AG04449 (cell line): ENCODE measurements at regions not wholly inside any gene's neighbourhood (a gene's known extent, or its start where the extent isn't known, plus 50 kb on each side); places are given as distances from the start of the nearest gene placed in this dataset.
A peak's percentile ranks its signal among the peaks of the same experiment; 100 is the strongest.
"Not testable (repeated sequence)": the region's sequence is repeated elsewhere in the genome, so short reads cannot be mapped to it uniquely, and the experiment has no call there.

ENCODE experiments used
- CTCF ChIA-PET: fragments of 350-600 bp; formaldehyde crosslinking; extraction: SDS; loops from one replicate; lab custom pipeline; 2021; ENCODE audit warnings: antibody characterized with exemption; lab: Yijun Ruan, JAX
- POLR2A ChIA-PET: fragments of 400-600, 350-600 bp; formaldehyde crosslinking; extraction: SDS; loops from one replicate; lab custom pipeline; 2020; ENCODE audit warnings: antibody characterized with exemption, inconsistent platforms; lab: Yijun Ruan, JAX
- DNase-seq: peaks from one replicate; pipeline ENCODE4 v3.0.0-alpha.2; 2010; ENCODE audit warnings: low read depth, low spot score
- H3K4me3 ChIP-seq: 2 replicates; pipeline ENCODE4 v1.5.1; 2011; ENCODE audit warnings: low read depth, mild to moderate bottlenecking, control low read depth, low read length
- TF ChIP-seq, protein P1 (sequence below): IDR thresholded peaks from one replicate; pipeline ENCODE4 v1.5.1; 2011; ENCODE audit warnings: mild to moderate bottlenecking, moderate library complexity, low read length, control low read depth, inconsistent platforms; ENCODE audit not compliant: insufficient read depth; ENCODE audit errors: missing control alignments

DNA sequence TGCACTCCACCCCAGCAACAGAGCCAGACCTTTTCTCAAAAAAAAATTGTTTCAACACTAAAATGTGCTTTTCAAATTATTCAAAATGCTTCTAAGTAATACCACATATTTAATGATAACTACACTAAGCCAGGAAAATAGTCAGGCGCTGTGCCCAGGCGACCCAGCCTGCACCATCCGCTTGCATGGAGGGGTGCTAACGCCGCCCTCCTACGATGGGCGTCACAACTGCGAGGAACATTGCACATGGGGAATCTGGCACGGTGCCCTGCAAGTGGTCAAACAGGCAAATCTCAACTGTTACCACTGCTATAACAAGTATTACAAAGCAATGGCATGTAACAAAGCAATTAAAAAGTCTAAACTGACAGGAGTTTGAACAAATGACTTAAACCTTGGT is 131.7 kb upstream of the PTPN20 start:
- CTCF ChIA-PET, DNase-seq, H3K4me3 ChIP-seq, POLR2A ChIA-PET: not testable (repeated sequence)

DNA sequence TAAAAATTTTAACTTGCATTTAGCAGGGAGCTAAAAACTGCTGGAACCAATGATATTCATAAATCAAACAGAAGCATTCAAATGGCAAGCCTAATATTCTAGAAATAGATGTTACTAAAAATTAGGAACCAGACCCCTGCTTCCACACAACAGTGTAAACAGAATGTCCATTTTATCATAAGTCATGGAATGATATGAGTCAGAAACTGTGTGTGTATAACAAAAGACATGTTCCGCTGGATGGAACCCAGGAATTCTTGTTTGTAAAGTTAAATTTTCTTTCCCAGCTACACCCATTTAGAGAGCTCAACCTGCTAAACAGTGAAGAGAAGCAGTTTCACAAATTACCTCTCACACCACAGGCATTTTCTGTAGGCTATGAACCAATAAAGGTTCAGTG is 131.1 kb upstream of the PTPN20 start:
- POLR2A ChIA-PET, DNase-seq, H3K4me3 ChIP-seq, CTCF ChIA-PET: not testable (repeated sequence)

DNA sequence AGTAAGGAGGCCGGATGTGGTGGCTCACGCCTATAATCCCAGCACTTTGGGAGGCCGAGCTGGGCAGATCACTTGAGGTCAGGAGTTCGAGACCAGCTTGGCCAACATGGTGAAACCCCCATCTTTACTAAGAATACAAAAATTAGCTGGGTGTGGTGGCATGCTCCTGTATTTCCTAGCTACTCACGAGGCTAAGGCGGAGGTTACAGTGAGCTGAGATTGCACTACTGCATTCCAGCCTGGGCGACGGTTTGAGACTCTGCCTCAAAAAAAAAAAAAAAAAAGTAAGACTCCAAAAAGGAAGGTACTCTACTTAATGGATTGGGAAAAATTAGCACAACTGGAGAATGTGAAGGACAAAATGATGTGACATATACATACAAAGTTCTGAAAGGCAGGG is 130.2 kb upstream of the PTPN20 start:
- CTCF ChIA-PET, H3K4me3 ChIP-seq, POLR2A ChIA-PET, DNase-seq: not testable (repeated sequence)

DNA sequence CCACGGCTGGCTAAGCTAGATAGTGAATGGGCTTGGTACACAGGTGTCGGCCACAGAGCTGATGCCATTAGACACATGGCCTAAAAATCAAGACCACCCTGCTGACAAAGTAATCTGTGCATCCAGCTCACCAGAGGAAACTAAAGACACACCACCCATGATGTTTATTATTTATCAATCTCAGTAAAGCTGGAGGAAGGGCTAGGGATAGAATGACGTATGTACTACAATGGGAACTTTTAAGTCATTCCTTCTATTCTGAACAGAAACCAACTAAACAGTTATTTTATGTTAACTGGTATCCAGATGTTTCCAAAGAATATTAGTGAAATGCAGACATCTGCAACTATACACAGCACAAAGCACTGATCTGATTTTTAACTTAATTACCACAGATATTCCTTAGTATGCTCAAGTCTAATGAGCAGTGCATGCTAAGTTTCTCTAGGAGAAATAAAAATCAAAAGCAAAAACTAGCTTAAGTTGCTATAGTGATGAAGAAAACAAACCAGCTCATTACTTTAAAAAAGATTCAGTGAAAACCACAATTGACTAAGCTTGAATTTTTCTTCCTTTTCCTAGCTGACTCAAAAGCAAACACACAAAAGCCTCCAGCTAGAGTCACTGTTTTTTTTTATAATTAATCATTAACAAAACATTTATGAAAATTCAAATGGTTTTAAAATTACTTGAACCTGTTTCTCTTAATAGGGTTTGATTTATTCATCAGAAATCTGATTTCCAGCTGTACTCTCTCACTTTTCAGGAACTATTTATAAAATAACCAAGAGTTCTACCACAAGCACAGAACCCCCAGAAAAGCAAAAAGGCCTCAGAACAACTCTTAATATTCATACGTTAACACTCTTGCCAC is 129.0 kb upstream of the PTPN20 start:
- CTCF ChIA-PET, POLR2A ChIA-PET, H3K4me3 ChIP-seq, DNase-seq: not testable (repeated sequence)

DNA sequence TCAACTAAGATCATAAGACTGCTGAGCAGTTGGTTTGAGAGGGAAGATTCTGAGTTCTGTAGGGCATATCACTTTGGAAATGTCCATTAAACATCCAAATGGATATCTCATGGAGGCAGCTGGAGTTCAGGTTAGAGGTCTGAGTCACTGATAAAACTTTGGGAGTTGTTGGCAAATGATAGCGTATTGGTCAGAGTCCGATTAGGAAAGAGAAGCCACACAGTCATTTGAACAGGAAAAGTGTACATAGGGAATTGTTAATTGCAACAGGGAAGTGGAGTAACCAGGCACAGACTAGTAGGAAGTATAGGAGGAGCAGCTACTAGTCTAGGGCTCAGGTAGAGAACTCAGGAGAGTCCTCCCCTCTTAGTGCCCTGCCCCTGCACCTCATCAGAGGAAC is 126.6 kb upstream of the PTPN20 start:
- DNase-seq, CTCF ChIA-PET: not testable (repeated sequence)

DNA sequence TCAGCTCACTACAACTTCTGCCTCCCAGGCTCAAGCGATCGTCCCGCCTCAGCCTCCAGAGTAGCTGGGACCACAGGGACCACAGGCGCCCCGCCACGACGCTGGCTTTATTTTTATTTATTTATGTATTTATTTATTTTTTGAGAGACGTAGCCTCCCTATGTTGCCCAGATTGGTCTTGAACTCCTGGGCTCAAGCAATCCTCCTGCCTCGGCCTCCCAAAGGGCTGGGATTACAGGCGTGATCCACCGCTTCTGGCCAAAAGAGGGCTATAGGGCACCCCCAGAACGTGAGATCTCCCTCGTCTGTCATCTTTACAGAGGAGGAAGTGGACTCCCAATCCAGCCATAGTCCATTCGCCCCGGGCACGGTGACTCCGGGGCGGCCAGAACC is 125.1 kb upstream of the PTPN20 start:
- peak overlapping the region; percentile 43 for H3K4me3 ChIP-seq
- DNase-seq, CTCF ChIA-PET, POLR2A ChIA-PET: not testable (repeated sequence)

More for the DNA sequence above, 126.6 kb upstream of the PTPN20 start:
- POLR2A ChIA-PET, H3K4me3 ChIP-seq: not testable (repeated sequence)

DNA sequence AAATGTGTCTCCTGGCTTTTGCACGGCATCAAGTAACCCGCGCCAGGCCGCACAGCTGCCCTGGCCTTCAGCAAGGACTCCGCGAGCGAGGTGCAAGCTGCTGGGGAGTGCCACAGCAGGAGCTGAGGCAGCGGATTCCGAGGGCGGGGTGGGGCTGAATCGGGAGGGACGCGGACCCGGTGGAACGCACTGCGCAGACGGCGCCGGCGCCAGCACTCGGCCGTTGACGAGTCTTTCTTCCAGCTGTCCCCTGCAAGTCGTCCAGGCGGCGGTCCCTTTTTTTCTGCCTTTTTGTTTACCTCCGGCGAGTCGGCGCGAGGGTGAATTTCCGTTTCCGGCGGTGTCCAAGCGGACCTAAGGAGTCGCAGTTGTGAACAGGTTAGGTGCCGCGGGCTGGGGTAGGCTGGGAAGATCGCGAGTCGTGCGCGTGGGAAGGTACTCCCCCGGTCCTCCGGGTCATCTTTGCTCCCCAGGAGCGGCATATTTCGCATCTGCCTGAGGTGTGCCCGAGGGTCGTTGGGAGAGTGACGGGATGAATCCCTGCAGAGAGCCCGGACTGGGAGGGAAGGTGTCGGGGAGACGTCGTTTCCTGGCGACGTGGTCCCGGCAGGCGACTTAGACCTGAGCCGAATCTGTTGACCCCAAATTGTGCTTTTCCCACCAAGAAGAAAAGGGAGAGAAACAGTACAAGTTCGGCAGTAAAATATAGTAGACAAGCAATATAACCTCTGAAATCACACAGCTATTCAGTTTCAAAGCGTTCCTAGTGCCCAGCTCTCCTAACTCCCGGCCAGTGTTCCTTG is 124.5 kb upstream of the PTPN20 start:
- peak overlapping the region; percentile 70 for H3K4me3 ChIP-seq
- POLR2A ChIA-PET, DNase-seq, CTCF ChIA-PET: not testable (repeated sequence)

DNA sequence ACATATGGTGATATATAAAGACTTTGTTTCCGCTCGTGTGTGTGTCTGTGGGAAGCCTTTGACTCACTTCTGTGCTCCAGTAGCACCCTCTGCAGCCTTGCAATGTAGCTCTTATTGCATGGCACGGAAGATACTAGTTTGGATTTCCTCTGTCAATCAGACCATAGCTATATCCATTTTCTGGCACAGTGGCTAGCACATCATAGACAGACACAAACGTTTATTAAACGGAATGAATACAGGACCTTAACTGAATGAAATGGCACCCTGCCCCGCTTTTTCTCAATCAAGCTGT is 124.0 kb upstream of the PTPN20 start:
- ChIA-PET CTCF (no interaction called here), POLR2A (no interaction called here)
- no peak for DNase-seq
- peak overlapping the region; percentile 70 for H3K4me3 ChIP-seq
- TF ChIP-seq, protein P1, sequence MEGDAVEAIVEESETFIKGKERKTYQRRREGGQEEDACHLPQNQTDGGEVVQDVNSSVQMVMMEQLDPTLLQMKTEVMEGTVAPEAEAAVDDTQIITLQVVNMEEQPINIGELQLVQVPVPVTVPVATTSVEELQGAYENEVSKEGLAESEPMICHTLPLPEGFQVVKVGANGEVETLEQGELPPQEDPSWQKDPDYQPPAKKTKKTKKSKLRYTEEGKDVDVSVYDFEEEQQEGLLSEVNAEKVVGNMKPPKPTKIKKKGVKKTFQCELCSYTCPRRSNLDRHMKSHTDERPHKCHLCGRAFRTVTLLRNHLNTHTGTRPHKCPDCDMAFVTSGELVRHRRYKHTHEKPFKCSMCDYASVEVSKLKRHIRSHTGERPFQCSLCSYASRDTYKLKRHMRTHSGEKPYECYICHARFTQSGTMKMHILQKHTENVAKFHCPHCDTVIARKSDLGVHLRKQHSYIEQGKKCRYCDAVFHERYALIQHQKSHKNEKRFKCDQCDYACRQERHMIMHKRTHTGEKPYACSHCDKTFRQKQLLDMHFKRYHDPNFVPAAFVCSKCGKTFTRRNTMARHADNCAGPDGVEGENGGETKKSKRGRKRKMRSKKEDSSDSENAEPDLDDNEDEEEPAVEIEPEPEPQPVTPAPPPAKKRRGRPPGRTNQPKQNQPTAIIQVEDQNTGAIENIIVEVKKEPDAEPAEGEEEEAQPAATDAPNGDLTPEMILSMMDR = peak; percentile 25

DNA sequence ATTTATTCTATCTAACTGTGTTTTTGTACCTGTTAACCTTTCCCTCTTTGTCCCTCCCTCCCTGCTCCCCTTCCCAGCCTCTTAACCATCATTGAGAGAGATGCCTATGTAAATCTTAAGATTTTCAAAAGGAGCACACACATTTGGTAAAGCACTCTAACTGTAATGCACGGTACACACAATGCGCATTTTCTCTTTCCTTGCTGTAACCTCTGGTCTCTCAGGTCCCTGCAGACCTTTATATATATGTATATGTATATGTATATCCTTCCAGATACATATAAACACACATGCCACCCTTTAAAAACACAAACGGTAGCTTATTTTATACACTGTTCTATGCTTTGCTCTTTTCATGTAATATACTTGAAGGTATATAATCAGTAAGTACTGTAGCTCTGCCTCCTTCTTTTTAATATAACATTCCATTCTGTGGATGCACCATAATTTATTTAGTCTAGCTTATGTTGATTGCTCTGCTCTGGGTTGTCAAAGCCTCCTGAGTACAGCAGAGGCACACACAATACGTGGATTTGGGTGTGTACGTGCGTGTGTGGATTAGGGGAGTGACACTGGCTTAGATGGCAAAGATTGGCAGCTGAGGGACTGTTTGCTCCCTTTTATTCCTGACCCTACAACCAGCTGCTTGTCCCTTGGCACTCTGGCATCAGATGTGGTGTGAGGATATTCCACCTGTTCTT is 118.4 kb upstream of the PTPN20 start:
- CTCF ChIA-PET, POLR2A ChIA-PET, H3K4me3 ChIP-seq, DNase-seq: not testable (repeated sequence)

DNA sequence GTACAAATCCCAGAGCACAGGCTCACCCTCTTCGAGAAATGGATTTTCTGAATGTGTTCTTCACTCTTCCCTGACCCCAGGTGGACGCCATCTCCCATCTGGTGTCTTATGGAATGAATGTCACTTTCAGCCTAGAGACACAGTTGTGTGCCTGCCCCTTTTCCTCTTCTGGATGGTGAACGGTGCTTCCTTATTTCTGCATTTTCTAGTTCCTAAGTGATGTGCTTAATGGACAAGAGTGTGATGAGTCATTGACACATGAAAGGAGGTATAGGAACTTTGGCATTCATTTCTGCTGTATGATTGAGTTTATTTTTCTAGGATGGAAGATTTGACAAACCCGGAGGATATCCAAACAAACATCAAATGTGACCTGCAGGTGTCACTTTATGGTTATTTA is 114.9 kb upstream of the PTPN20 start:
- POLR2A ChIA-PET, CTCF ChIA-PET, H3K4me3 ChIP-seq, DNase-seq: not testable (repeated sequence)

DNA sequence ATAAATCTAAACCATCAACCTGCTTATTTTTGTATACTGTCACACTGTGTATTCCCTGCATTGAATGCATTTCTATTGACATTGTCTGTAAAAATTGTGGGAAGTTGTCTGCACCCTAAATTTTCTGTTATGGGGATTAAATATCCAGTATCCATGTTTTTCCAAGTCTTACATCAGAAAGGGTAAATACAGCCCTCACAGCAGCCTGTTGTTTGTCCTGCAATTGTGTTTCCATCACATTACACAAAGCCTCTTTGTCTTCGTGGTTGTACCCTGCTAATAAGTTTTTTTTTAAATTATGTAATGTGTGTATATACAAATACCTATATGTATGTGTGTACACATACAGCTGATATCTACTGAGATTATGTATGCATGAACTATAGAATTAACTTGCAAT is 109.2 kb upstream of the PTPN20 start:
- POLR2A ChIA-PET = not testable (repeated sequence)

DNA sequence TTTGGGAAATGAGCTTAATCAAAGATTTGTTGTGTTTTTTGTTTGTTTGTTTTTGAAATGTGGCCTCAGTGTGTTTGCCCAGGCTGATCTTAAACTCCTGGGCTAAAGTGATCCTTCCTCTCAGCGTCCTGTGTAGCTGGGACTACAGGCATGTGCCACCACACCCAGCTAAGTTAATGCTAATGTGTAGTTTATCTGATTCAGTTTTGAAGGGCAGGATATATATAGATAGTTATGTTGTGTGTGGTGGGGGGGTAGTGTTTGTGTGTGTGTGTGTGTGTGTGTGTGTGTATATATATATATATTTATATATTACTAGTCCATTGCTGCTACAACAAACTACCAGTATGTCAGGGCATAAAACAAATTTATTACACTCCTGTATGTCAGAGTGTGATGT is 108.1 kb upstream of the PTPN20 start:
- H3K4me3 ChIP-seq, POLR2A ChIA-PET, DNase-seq, CTCF ChIA-PET: not testable (repeated sequence)

More for the DNA sequence above, 109.2 kb upstream of the PTPN20 start:
- CTCF ChIA-PET, H3K4me3 ChIP-seq, DNase-seq: not testable (repeated sequence)

DNA sequence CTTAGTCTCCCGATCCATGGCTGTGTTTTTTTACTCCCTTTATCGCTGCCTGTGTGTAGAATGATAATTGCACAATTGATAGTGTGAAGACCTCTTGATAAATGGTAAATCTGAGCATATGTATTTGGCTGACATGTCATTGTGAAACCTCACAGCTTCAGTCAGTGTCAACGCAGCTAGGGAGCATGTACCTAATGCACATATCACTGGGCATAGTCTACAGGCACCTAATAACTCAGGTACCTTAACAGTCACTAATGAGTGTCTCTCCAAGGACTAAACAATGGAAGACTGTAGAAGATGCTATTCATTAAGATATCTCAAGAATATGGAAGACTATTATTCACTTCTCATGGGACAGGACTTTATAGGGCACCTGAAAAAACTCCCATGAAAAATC is 101.0 kb upstream of the PTPN20 start:
- DNase-seq, CTCF ChIA-PET, POLR2A ChIA-PET: not testable (repeated sequence)

DNA sequence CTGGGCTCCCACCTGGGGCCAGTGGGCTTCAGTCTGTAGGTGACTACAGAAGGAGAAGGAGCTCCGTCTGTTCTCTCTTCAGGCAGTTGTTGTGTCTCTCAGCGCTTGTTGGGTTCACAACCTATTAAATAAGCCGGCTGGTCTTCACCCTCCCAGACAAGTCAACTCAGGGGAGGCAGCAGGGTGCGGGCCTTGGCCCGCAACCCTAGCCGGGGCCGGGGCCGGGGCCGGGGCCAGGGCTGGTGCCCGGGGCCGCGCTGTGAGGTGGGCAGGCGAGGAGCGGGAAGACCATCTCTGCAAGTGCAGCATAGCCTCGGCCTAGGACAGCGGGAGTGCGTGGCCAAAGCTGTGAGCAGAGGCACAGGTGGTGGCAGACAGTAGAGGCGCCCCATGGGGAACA is 95.1 kb upstream of the PTPN20 start:
- POLR2A ChIA-PET, DNase-seq, H3K4me3 ChIP-seq, CTCF ChIA-PET: not testable (repeated sequence)

More for the DNA sequence above, 101.0 kb upstream of the PTPN20 start:
- H3K4me3 ChIP-seq = not testable (repeated sequence)

DNA sequence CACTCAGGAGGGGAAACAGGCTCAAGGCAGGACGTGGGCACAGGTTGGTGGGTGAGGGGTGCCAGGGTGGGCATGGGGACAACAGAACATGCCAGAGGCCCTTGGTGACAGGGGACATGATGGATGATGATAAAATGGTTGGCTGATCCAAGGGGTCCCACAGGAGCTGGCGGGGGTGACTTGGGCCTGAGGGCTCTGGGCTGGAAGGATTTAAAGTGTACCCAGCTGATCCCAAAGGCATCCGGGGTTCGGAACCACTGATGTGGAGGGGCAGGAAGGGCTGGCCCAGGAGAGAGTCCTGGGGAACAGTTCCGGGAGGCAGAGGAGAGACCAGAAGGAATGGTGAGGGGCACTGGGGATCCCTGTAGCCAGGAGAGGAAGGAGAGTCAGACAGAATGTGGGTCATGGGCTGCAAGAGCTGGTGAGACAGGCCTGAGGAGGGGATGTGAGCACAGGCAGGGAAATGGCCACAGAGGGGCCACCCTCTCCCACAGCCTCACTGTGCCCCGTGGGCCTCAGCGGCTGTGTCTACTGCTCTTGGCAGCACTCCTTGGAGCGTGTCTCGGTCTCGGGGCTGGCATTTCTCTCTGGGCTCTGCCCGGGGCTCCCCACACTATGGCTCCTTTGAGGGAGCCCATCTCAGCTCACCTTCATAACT is 70.7 kb upstream of the PTPN20 start:
- H3K4me3 ChIP-seq, DNase-seq, POLR2A ChIA-PET, CTCF ChIA-PET: not testable (repeated sequence)
